ENCODE measurements at regions not wholly inside any gene's neighbourhood (a gene's known extent, or its start where the extent isn't known, plus 50 kb on each side); places are given as distances from the start of the nearest gene placed in this dataset.

DNA sequence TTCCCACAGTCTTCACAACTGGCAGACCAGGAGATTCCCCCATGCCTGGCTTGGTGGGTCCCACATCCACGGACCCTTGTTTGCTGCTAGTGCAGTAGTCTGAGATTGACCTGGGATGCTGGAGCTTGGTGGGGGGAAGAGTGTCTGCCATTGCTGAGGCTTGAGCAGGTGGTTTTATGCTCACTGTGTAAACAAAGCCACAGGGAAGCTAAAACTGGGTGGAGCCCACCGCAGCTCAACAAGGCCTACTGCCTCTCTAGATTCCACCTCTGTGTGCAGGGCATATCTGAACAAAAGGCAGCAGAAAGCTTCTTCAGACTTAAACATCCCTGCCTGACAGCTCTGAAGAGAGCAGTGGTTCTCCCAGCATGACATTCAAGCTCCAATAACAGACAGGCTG lies 177.3 kb upstream of the ETV3 start:
- H3K27me3 Mint-ChIP-seq, result peaks cover 56% of the 10 kb centered on the region
- H3K36me3 Mint-ChIP-seq (ENCODE audit: low read depth), result peaks cover 8% of the 10 kb centered on the region
- H3K9me3 ChIP-seq (ENCODE audit: control insufficient read depth in 1 of 2, insufficient read depth in 1 of 2, low read length in 2 of 2), result peaks cover 4 to 28% of the 10 kb centered on the region in 2 experiments
- DNase-seq (no peak), ATAC-seq (ENCODE audit: poor library complexity) (no peak)
- H3K27ac Mint-ChIP-seq, result no peak overlapping the region
- H3K4me1 ChIP-seq (ENCODE audit: insufficient read depth, low read length), result no peaks in the 10 kb centered on the region
- peaks cover 13 to 20% of the 10 kb centered on the region in 2 experiments for H3K27me3 ChIP-seq (ENCODE audit: control insufficient read depth in 1 of 2, insufficient read depth in 2 of 2, low read length in 2 of 2)
- H3K9me3 Mint-ChIP-seq, result peaks cover 11% of the 10 kb centered on the region
- no peak overlapping the region for H3K4me3 ChIP-seq (ENCODE audit: low read length)
- H3K27ac ChIP-seq (ENCODE audit: low read depth in 1 of 2, low read length in 2 of 2), result no peak overlapping the region
- no peak overlapping the region for H3K4me3 Mint-ChIP-seq
- ChIA-PET CTCF (no interaction called here), POLR2A (no interaction called here)
- TF ChIP-seq, protein P1, sequence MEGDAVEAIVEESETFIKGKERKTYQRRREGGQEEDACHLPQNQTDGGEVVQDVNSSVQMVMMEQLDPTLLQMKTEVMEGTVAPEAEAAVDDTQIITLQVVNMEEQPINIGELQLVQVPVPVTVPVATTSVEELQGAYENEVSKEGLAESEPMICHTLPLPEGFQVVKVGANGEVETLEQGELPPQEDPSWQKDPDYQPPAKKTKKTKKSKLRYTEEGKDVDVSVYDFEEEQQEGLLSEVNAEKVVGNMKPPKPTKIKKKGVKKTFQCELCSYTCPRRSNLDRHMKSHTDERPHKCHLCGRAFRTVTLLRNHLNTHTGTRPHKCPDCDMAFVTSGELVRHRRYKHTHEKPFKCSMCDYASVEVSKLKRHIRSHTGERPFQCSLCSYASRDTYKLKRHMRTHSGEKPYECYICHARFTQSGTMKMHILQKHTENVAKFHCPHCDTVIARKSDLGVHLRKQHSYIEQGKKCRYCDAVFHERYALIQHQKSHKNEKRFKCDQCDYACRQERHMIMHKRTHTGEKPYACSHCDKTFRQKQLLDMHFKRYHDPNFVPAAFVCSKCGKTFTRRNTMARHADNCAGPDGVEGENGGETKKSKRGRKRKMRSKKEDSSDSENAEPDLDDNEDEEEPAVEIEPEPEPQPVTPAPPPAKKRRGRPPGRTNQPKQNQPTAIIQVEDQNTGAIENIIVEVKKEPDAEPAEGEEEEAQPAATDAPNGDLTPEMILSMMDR (IDR thresholded peaks at IDR 0.05), result no peak
- H3K36me3 ChIP-seq (ENCODE audit: insufficient read depth, low read length), result no peaks in the 10 kb centered on the region
- H3K4me1 Mint-ChIP-seq (ENCODE audit: low read depth), result no peaks in the 10 kb centered on the region
- intact Hi-C loops (cut with DNase I, micrococcal nuclease), result no loop called here

DNA sequence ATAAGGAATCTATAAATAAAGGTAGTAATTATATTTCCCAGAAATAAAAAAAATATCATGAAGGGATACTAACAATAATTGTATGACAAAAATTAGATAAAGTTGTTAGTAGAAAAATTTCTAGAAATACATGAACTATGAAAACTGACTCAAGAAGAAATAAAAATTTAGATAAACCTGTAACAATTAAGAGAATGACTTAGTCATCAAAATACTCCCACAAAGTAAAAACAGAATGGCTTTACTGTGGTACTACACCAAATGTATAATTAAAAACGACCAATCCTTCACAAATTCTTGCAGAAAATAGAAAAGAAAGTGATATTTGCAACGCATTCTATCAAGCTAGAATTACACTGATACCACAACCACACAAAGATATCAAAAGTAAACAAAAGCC lies 176.2 kb upstream of the ETV3 start:
- POLR2A ChIA-PET, result no interaction called here
- Mint-ChIP-seq H3K4me1 (ENCODE audit: low read depth) (no peaks in the 10 kb centered on the region), H3K4me3 (no peak overlapping the region), H3K27ac (no peak overlapping the region), H3K36me3 (ENCODE audit: low read depth) (peaks cover 8% of the 10 kb centered on the region), H3K27me3 (peaks cover 55% of the 10 kb centered on the region), H3K9me3 (peaks cover 8% of the 10 kb centered on the region)
- H3K4me3 ChIP-seq (ENCODE audit: low read length), result no peak overlapping the region
- no peak overlapping the region for H3K27ac ChIP-seq (ENCODE audit: low read depth in 1 of 2, low read length in 2 of 2)
- peaks cover 4 to 24% of the 10 kb centered on the region in 2 experiments for H3K9me3 ChIP-seq (ENCODE audit: control insufficient read depth in 1 of 2, insufficient read depth in 1 of 2, low read length in 2 of 2)
- TF ChIP-seq, protein P1 (IDR thresholded peaks at IDR 0.05), result no peak
- CTCF ChIA-PET, result no interaction called here
- no peak for ATAC-seq (ENCODE audit: poor library complexity)
- intact Hi-C loops (cut with DNase I, micrococcal nuclease), result no loop called here
- no peak for DNase-seq
- H3K4me1 ChIP-seq (ENCODE audit: insufficient read depth, low read length), result no peaks in the 10 kb centered on the region
- no peaks in the 10 kb centered on the region for H3K36me3 ChIP-seq (ENCODE audit: insufficient read depth, low read length)
- H3K27me3 ChIP-seq (ENCODE audit: control insufficient read depth in 1 of 2, insufficient read depth in 2 of 2, low read length in 2 of 2), result peaks cover 19 to 30% of the 10 kb centered on the region in 2 experiments

DNA sequence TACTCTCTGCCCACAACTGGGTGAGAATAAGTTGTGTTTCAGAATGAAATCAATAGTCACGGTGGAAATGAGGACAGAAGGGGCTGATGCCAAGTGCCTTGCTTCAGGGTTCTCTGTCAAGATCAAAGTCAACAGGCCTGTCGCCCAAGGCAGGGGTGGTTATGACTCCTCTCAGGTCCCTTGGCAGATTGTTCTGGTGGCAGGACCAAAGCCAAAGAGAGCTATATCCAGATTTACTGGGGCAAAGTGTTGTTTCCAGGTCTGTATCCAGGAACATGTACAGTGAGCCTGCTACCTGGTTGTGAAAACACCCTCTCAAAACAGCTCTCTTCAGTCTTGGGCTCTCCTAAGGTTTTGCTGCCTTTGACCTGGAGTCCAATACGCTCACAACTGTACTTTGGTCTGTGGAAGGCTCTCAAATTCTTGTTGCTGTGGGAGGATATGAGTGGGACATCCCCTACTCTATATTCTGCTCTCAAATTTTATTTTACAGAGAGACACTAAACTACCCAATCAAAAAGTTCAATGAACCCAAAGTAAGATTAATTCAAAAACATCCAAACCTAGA lies 175.1 kb upstream of the ETV3 start:
- ChIA-PET CTCF (no interaction called here), POLR2A (no interaction called here)
- Mint-ChIP-seq H3K9me3 (peaks cover 8% of the 10 kb centered on the region), H3K27ac (no peak overlapping the region), H3K27me3 (peaks cover 55% of the 10 kb centered on the region), H3K4me1 (ENCODE audit: low read depth) (no peaks in the 10 kb centered on the region), H3K4me3 (no peak overlapping the region), H3K36me3 (ENCODE audit: low read depth) (peaks cover 7% of the 10 kb centered on the region)
- DNase-seq, result no peak
- intact Hi-C loops (cut with DNase I, micrococcal nuclease), result no loop called here
- Histone ChIP-seq H3K27me3 (ENCODE audit: control insufficient read depth in 1 of 2, insufficient read depth in 2 of 2, low read length in 2 of 2) (peaks cover 19 to 31% of the 10 kb centered on the region in 2 experiments), H3K4me3 (ENCODE audit: low read length) (no peak overlapping the region), H3K4me1 (ENCODE audit: insufficient read depth, low read length) (no peaks in the 10 kb centered on the region), H3K36me3 (ENCODE audit: insufficient read depth, low read length) (no peaks in the 10 kb centered on the region), H3K9me3 (ENCODE audit: control insufficient read depth in 1 of 2, insufficient read depth in 1 of 2, low read length in 2 of 2) (peaks cover 4 to 15% of the 10 kb centered on the region in 2 experiments), H3K27ac (ENCODE audit: low read depth in 1 of 2, low read length in 2 of 2) (no peak overlapping the region)
- TF ChIP-seq, protein P1 (IDR thresholded peaks at IDR 0.05), result no peak
- no peak for ATAC-seq (ENCODE audit: poor library complexity)
